DMS79 (cell line): ENCODE measurements at regions not wholly inside any gene's neighbourhood (a gene's known extent, or its start where the extent isn't known, plus 50 kb on each side); places are given as distances from the start of the nearest gene placed in this dataset.
"Not testable (repeated sequence)": the region's sequence is repeated elsewhere in the genome, so short reads cannot be mapped to it uniquely, and the experiment has no call there.

Source experiments
- DNase-seq: peaks from one replicate; lab custom pipeline; 2025; lab: John Stamatoyannopoulos, UW

- DNase-seq: no peak
Measured at GRCh38 chr3:137116619-137117018, 158.8 kb downstream of the IL20RB start.

GRCh38 chr3:137121704-137122314, 164.0 kb downstream of the IL20RB start:
- no peak for DNase-seq

- no peak for DNase-seq
Measured at GRCh38 chr3:137131081-137131480, 173.3 kb downstream of the IL20RB start.

- DNase-seq: no peak
Measured at GRCh38 chr3:137134431-137134830, 176.6 kb downstream of the IL20RB start.

- DNase-seq: no peak
Measured at GRCh38 chr3:137148406-137148805, 190.6 kb downstream of the IL20RB start.

GRCh38 chr3:137148917-137149316, 191.1 kb downstream of the IL20RB start:
- no peak for DNase-seq

- no peak for DNase-seq
Measured at GRCh38 chr3:137150825-137151224, 193.0 kb downstream of the IL20RB start.

GRCh38 chr3:137153046-137153445, 195.3 kb downstream of the IL20RB start:
- not testable (repeated sequence) for DNase-seq

GRCh38 chr3:137163241-137163871, 205.6 kb downstream of the IL20RB start:
- DNase-seq: peak; percentile 11

- DNase-seq: no peak
Measured at GRCh38 chr3:137163958-137164357, 206.2 kb downstream of the IL20RB start.

- DNase-seq: no peak
Measured at GRCh38 chr3:137165117-137165806, 207.5 kb downstream of the IL20RB start.

- no peak for DNase-seq
Measured at GRCh38 chr3:137171834-137172603, 214.2 kb downstream of the IL20RB start.

- DNase-seq: no peak
Measured at GRCh38 chr3:137172728-137173127, 214.9 kb downstream of the IL20RB start.

- DNase-seq: no peak
Measured at GRCh38 chr3:137174514-137174913, 216.7 kb downstream of the IL20RB start.

GRCh38 chr3:137180220-137180619, 222.4 kb downstream of the IL20RB start:
- DNase-seq: no peak

- no peak for DNase-seq
Measured at GRCh38 chr3:137191133-137191923, 233.5 kb downstream of the IL20RB start.

- no peak for DNase-seq
Measured at GRCh38 chr3:137191951-137192350, 234.2 kb downstream of the IL20RB start.

- DNase-seq: no peak
Measured at GRCh38 chr3:137194301-137194700, 236.5 kb downstream of the IL20RB start.

GRCh38 chr3:137198374-137198773, 240.6 kb downstream of the IL20RB start:
- DNase-seq: not testable (repeated sequence)

GRCh38 chr3:137199678-137200077, 241.9 kb downstream of the IL20RB start:
- DNase-seq: no peak

GRCh38 chr3:137201066-137201465, 243.3 kb downstream of the IL20RB start:
- no peak for DNase-seq

- DNase-seq: no peak
Measured at GRCh38 chr3:137202941-137203340, 245.2 kb downstream of the IL20RB start.
